Endothelial cell (in vitro differentiated cells): ENCODE measurements at regions not wholly inside any gene's neighbourhood (a gene's known extent, or its start where the extent isn't known, plus 50 kb on each side); places are given as distances from the start of the nearest gene placed in this dataset.
A peak's percentile ranks its signal among the peaks of the same experiment; 100 is the strongest.

Experiments used
- DNase-seq: peaks from one replicate; pipeline ENCODE4 v3.0.0; 2021; ENCODE audit warnings: low spot score
- H3K27ac Mint-ChIP-seq: one replicate; pipeline ENCODE4 v1.8.0; 2021; ENCODE audit warnings: mixed read lengths, inconsistent platforms; ENCODE audit not compliant: unreplicated experiment
- H3K27me3 Mint-ChIP-seq: one replicate; pipeline ENCODE4 v1.8.0; 2021; ENCODE audit warnings: mild to moderate bottlenecking, moderate library complexity, mixed read lengths, inconsistent platforms; ENCODE audit not compliant: unreplicated experiment
- H3K36me3 Mint-ChIP-seq: one replicate; pipeline ENCODE4 v1.8.0; 2021; ENCODE audit warnings: mild to moderate bottlenecking, low read depth, mixed read lengths, inconsistent platforms; ENCODE audit not compliant: unreplicated experiment
- H3K4me1 Mint-ChIP-seq: one replicate; pipeline ENCODE4 v1.8.0; 2021; ENCODE audit warnings: mild to moderate bottlenecking, mixed read lengths, inconsistent platforms; ENCODE audit not compliant: unreplicated experiment
- H3K4me3 Mint-ChIP-seq: one replicate; pipeline ENCODE4 v1.8.0; 2021; ENCODE audit warnings: mild to moderate bottlenecking, mixed read lengths, inconsistent platforms; ENCODE audit not compliant: unreplicated experiment
- H3K9me3 Mint-ChIP-seq: one replicate; pipeline ENCODE4 v1.8.0; 2021; ENCODE audit warnings: mixed read lengths, inconsistent platforms; ENCODE audit not compliant: unreplicated experiment
- TF ChIP-seq, protein P1 (sequence below): fragments of 200-600 bp; sonication (generic); IDR thresholded peaks from one replicate; pipeline ENCODE4 v1.5.0; 2021; ENCODE audit warnings: antibody characterized with exemption; ENCODE audit not compliant: unreplicated experiment

DNA sequence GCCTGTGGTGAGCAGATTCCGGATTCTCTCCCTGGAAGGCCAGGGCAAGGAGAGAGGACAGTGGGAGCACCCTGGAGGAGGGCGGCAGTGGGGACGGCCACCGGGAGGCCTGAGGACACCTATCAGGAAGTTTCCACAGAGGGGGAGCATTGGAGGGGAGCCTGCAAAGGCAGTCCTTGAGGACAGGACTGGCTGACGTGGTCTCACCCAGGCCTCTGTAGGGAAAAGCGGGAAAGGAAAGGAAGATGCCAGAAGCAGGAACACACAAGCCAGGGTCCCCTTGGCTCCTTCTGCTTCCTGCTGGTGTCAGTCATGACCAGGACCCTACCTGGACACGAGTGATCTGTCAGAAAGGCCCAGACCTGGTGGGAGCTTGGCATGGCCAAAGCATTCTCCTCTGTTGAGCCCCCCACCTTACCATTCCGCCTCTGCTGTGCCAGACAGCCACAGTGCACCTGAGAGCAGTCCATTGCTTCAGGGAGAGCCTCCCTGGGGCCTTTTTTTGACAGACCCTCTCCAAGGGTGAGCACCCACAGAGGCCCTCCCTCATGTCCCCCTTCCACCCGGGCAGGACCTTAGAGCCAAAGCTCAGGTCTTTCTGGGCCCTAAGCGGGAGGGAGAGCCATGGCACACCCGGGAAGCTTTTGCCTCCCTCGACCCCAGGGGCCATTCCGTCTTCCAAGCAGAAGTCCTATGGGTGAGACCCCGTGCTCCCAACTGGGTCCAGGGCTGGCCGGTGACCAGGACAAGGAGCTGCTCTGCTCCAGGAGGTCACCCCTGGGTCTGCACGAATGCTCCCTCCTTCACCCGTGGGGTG lies 333.1 kb downstream of the DYSF start:
- Mint-ChIP-seq H3K27me3 (no peaks in the 10 kb centered on the region), H3K36me3 (no peaks in the 10 kb centered on the region), H3K4me3 (no peak overlapping the region), H3K9me3 (no peaks in the 10 kb centered on the region), H3K4me1 (peaks cover 3% of the 10 kb centered on the region), H3K27ac (no peak overlapping the region)
- peak; percentile 3 for DNase-seq
- TF ChIP-seq, protein P1, sequence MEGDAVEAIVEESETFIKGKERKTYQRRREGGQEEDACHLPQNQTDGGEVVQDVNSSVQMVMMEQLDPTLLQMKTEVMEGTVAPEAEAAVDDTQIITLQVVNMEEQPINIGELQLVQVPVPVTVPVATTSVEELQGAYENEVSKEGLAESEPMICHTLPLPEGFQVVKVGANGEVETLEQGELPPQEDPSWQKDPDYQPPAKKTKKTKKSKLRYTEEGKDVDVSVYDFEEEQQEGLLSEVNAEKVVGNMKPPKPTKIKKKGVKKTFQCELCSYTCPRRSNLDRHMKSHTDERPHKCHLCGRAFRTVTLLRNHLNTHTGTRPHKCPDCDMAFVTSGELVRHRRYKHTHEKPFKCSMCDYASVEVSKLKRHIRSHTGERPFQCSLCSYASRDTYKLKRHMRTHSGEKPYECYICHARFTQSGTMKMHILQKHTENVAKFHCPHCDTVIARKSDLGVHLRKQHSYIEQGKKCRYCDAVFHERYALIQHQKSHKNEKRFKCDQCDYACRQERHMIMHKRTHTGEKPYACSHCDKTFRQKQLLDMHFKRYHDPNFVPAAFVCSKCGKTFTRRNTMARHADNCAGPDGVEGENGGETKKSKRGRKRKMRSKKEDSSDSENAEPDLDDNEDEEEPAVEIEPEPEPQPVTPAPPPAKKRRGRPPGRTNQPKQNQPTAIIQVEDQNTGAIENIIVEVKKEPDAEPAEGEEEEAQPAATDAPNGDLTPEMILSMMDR = no peak

DNA sequence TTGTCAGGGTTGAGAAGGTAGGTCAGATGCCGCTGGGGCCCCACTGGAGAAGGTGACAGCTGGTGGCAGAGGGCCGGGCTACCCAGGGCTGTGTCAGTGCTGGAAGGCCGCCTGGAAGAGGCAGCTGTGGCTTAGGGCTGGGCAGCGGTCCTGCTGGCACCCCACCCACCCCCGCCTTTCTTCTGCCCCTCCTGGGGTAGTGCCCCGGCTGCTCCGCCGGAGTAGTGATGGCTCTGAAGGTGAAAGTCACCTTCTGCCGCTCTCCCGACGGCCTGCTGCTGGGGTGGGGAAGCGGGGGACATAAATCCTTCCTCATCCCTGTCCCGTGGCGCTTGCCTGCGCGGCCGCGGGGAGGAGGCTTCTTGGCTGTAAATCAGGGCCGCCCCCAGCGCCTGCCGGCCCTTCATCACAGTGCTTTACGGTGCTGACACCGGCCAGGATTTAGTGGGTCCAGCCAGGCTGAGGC lies 332.2 kb downstream of the DYSF start:
- peak; percentile 2 for DNase-seq

DNA sequence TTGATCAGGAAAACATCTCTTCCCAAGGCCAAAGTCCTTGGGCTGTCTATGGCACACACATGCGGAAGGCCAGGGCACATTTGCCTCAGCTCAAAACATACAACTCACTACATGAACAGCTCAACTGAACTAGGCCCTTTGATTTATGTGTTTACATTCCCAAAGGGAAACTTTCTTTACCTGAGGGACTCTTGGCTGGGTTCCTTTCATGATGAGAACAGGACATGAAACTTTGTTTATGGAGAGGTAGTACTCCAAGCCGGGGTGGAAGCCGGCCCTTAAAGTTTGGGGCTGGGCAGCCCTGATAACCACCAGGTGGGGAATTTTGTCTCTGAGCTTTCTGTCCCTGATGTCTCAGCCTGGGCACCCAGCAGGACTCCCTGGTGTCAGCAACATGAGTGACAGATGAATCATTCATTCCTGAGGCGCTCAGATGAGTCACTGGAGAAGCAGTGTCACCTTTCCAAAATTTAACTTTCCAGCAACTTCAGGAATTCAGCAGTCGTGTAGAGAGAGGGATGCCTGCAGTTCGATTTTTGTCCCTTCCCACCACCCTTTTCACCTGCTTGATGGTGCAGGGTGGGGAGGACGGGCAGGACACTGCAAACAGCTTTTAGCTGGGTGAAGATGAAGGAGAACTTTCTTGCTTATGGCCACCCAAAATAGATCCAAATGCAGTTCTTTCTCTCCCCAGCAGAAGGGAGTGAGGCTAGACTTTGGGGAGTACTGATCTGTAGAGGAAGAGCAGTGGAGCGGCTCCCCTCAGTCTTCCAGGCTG lies 331.6 kb downstream of the DYSF start:
- DNase-seq = no peak
- Mint-ChIP-seq H3K36me3 (no peaks in the 10 kb centered on the region), H3K4me1 (peaks cover 3% of the 10 kb centered on the region), H3K27ac (no peak overlapping the region), H3K27me3 (no peaks in the 10 kb centered on the region), H3K4me3 (no peak overlapping the region), H3K9me3 (no peaks in the 10 kb centered on the region)
- TF ChIP-seq, protein P1 = no peak

More for the DNA sequence above, 332.2 kb downstream of the DYSF start:
- H3K4me1 Mint-ChIP-seq = peaks cover 3% of the 10 kb centered on the region
- no peak overlapping the region for H3K27ac Mint-ChIP-seq
- H3K36me3 Mint-ChIP-seq = no peaks in the 10 kb centered on the region
- TF ChIP-seq, protein P1 = no peak
- H3K27me3 Mint-ChIP-seq = no peaks in the 10 kb centered on the region
- no peaks in the 10 kb centered on the region for H3K9me3 Mint-ChIP-seq
- H3K4me3 Mint-ChIP-seq = no peak overlapping the region

DNA sequence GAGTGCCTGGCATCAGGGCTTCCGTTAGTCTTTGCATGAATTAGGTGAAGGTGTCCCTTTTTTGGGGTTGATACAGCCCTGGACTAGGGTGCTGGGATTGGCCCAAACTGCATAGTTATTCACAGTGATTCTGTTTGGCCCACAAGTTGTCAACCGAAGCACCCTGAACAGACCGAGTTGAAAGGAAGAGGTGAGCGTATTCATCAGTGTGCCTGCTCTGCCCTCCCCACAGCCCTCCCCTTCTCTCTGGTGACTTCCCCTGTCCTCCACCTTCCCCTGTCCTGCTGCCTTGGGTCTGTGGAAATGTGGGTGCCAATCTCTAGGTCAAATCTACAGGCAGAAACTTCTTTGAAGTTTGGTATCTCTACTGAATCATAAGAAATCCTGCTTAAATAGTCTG lies 330.5 kb downstream of the DYSF start:
- TF ChIP-seq, protein P1 = no peak
- Mint-ChIP-seq H3K27ac (no peak overlapping the region), H3K36me3 (no peaks in the 10 kb centered on the region), H3K4me3 (no peak overlapping the region), H3K27me3 (no peaks in the 10 kb centered on the region), H3K9me3 (no peaks in the 10 kb centered on the region), H3K4me1 (no peaks in the 10 kb centered on the region)
- no peak for DNase-seq

DNA sequence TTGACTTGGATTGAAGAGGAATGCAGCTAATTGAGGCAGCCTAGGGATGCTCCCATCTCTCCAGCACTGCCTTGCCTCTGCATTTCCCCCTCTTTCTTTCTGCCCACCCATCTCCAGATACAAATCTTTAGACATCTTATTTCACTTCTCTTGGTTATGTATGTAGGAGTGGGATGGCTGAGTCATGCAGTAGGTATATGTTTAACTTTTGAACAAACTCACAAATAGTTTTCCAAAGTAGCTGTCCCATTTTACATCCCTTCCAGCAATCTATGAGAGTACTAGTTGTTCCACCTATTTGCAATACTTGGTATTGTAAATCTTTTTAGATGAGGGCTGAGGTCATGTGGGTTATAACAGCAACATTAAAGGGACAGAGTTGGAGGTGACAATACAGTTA lies 329.9 kb downstream of the DYSF start:
- Mint-ChIP-seq H3K4me3 (no peak overlapping the region), H3K36me3 (no peaks in the 10 kb centered on the region), H3K9me3 (no peaks in the 10 kb centered on the region), H3K27me3 (no peaks in the 10 kb centered on the region), H3K27ac (no peak overlapping the region), H3K4me1 (no peaks in the 10 kb centered on the region)
- no peak for DNase-seq
- TF ChIP-seq, protein P1 = no peak
